ENCODE measurements at regions not wholly inside any gene's neighbourhood (a gene's known extent, or its start where the extent isn't known, plus 50 kb on each side); places are given as distances from the start of the nearest gene placed in this dataset.

Small RNA genes lying in the stretch of these regions (small RNA-seq; reads per million reads assigned to genes)
- 0 to 8.3 (median 0) reads per million in 7 experiments for gene RNA5SP103

Measured in SK-N-SH (cell line).